RWPE1 (cell line): ENCODE measurements at regions not wholly inside any gene's neighbourhood (a gene's known extent, or its start where the extent isn't known, plus 50 kb on each side); places are given as distances from the start of the nearest gene placed in this dataset.

Source experiments
- CTCF ChIA-PET: fragments of 350-600 bp; sonication (Branson Sonifier 250); formaldehyde crosslinking; extraction: SDS; loops from one replicate; lab custom pipeline; 2021; lab: Yijun Ruan, JAX
- POLR2A ChIA-PET: fragments of 400-600 bp; formaldehyde crosslinking; extraction: SDS; loops from one replicate; lab custom pipeline; 2020; ENCODE audit warnings: antibody characterized with exemption; ENCODE audit not compliant: low non-redundant PET; lab: Yijun Ruan, JAX
- DNase-seq: peaks from one replicate; pipeline ENCODE4 v3.0.0; 2012; ENCODE audit warnings: low spot score
- H3K27ac ChIP-seq: fragments of 450-650 bp; 2 replicates; pipeline ENCODE4 v1.5.1; 2017
- TF ChIP-seq, protein P1 (sequence below): fragments of 450-650 bp; conservative IDR thresholded peaks from 2 replicates; pipeline ENCODE4 v1.5.1; 2017; ENCODE audit warnings: low read depth, mild to moderate bottlenecking

- H3K27ac ChIP-seq, result no peak overlapping the region
- ChIA-PET CTCF (no interaction called here), POLR2A (no interaction called here)
- TF ChIP-seq, protein P1, sequence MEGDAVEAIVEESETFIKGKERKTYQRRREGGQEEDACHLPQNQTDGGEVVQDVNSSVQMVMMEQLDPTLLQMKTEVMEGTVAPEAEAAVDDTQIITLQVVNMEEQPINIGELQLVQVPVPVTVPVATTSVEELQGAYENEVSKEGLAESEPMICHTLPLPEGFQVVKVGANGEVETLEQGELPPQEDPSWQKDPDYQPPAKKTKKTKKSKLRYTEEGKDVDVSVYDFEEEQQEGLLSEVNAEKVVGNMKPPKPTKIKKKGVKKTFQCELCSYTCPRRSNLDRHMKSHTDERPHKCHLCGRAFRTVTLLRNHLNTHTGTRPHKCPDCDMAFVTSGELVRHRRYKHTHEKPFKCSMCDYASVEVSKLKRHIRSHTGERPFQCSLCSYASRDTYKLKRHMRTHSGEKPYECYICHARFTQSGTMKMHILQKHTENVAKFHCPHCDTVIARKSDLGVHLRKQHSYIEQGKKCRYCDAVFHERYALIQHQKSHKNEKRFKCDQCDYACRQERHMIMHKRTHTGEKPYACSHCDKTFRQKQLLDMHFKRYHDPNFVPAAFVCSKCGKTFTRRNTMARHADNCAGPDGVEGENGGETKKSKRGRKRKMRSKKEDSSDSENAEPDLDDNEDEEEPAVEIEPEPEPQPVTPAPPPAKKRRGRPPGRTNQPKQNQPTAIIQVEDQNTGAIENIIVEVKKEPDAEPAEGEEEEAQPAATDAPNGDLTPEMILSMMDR, result no peak
- no peak for DNase-seq
Observed at GRCh38 chr11:79813551-79813950, 372.7 kb upstream of the TENM4 start.

GRCh38 chr11:79809487-79809886 lies 368.7 kb upstream of the TENM4 start:
- POLR2A ChIA-PET, result no interaction called here
- H3K27ac ChIP-seq, result no peak overlapping the region
- no peak for DNase-seq
- TF ChIP-seq, protein P1, result no peak
- CTCF ChIA-PET, result no interaction called here

DNA sequence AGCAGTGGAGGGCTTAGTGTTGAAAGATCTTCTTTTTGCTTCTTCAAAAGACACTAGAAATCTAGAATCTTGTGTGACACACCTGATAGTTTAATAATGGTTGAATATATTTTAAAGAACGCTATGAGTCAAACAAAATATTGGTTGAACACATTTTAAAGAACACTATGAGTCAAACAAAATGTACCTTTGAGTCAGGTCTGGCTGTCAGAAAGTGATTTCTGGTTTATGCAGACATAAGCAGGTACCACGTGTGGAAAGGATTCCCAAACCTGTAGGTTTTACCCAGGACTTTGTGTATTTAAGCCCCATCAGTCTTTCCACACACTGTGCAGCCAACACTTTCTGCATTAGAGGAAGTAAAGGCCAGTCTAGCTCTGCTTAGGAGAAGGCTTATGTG lies 366.7 kb upstream of the TENM4 start:
- DNase-seq, result peak; percentile 2
- H3K27ac ChIP-seq, result no peak overlapping the region
- TF ChIP-seq, protein P1, result no peak
- POLR2A ChIA-PET, result no interaction called here
- CTCF ChIA-PET, result no interaction called here

- CTCF ChIA-PET, result no interaction called here
- DNase-seq, result no peak
Observed at GRCh38 chr11:79796704-79797103, 355.9 kb upstream of the TENM4 start.

GRCh38 chr11:79794484-79795393 lies 353.9 kb upstream of the TENM4 start:
- DNase-seq, result peak; percentile 14
- ChIA-PET POLR2A (no interaction called here), CTCF (no interaction called here)
- TF ChIP-seq, protein P1, result no peak
- H3K27ac ChIP-seq, result no peak overlapping the region

More at GRCh38 chr11:79796704-79797103, 355.9 kb upstream of the TENM4 start:
- TF ChIP-seq, protein P1, result no peak
- POLR2A ChIA-PET, result no interaction called here
- H3K27ac ChIP-seq, result no peak overlapping the region

GRCh38 chr11:79794057-79794456 lies 353.2 kb upstream of the TENM4 start:
- H3K27ac ChIP-seq, result no peak overlapping the region
- ChIA-PET POLR2A (no interaction called here), CTCF (no interaction called here)
- DNase-seq, result no peak
- TF ChIP-seq, protein P1, result no peak
